Activated CD4-positive, alpha-beta T cell treated with anti-CD3 and anti-CD28 coated beads, Interleukin-2, amount 10 ng/mL, durations not matched to agents 7 days and 5 days (primary cell): ENCODE measurements at regions not wholly inside any gene's neighbourhood (a gene's known extent, or its start where the extent isn't known, plus 50 kb on each side); places are given as distances from the start of the nearest gene placed in this dataset.
"Not testable (repeated sequence)": the region's sequence is repeated elsewhere in the genome, so short reads cannot be mapped to it uniquely, and the experiment has no call there.

Experiments
- CTCF ChIA-PET: fragments of 350-600 bp; sonication (Branson Sonifier 250); formaldehyde crosslinking; loops from one replicate; lab custom pipeline; 2021; ENCODE audit warnings: antibody characterized with exemption; lab: Charles Lee
- POLR2A ChIA-PET: fragments of 350-600 bp; sonication (Branson Sonifier 250); formaldehyde crosslinking; loops from one replicate; lab custom pipeline; 2021; ENCODE audit warnings: antibody characterized with exemption; lab: Charles Lee
- DNase-seq: peaks from one replicate; pipeline ENCODE4 v3.0.0-alpha.2; 2020
- H3K27ac Mint-ChIP-seq: one replicate; pipeline ENCODE4 v1.8.0; 2021; ENCODE audit warnings: mild to moderate bottlenecking, moderate library complexity, mixed read lengths
- H3K27me3 Mint-ChIP-seq: one replicate; pipeline ENCODE4 v1.8.0; 2021; ENCODE audit warnings: mixed read lengths
- H3K36me3 Mint-ChIP-seq: one replicate; pipeline ENCODE4 v1.8.0; 2021; ENCODE audit warnings: low read depth, mixed read lengths
- H3K4me1 Mint-ChIP-seq: one replicate; pipeline ENCODE4 v1.8.0; 2021; ENCODE audit warnings: mixed read lengths
- H3K4me3 Mint-ChIP-seq: one replicate; pipeline ENCODE4 v1.8.0; 2021; ENCODE audit warnings: mild to moderate bottlenecking, moderate library complexity, mixed read lengths
- H3K9me3 Mint-ChIP-seq: one replicate; pipeline ENCODE4 v1.8.0; 2021; ENCODE audit warnings: mixed read lengths

GRCh38 chr6:85298553-85298952 is 151.3 kb upstream of the NT5E start:
- H3K27me3 Mint-ChIP-seq = peaks cover 5% of the 10 kb centered on the region
- DNase-seq = no peak
- no peak overlapping the region for H3K27ac Mint-ChIP-seq
- H3K36me3 Mint-ChIP-seq = no peaks in the 10 kb centered on the region
- ChIA-PET CTCF (no interaction called here), POLR2A (no interaction called here)
- H3K9me3 Mint-ChIP-seq = no peaks in the 10 kb centered on the region
- H3K4me3 Mint-ChIP-seq = no peak overlapping the region
- H3K4me1 Mint-ChIP-seq = no peaks in the 10 kb centered on the region

- ChIA-PET POLR2A (no interaction called here), CTCF (interaction anchor here (0.7 kb wide), 1 partner anchor 17 kb away, joined by 3 read pairs; no protein-coding TSS in a partner anchor)
- H3K36me3 Mint-ChIP-seq = no peaks in the 10 kb centered on the region
- DNase-seq = no peak
- no peak overlapping the region for H3K27ac Mint-ChIP-seq
- H3K27me3 Mint-ChIP-seq = peaks cover 5% of the 10 kb centered on the region
- H3K4me1 Mint-ChIP-seq = no peaks in the 10 kb centered on the region
- H3K9me3 Mint-ChIP-seq = peaks cover 2% of the 10 kb centered on the region
- no peak overlapping the region for H3K4me3 Mint-ChIP-seq
Observed at GRCh38 chr6:85291326-85291725, 158.6 kb upstream of the NT5E start.

DNA sequence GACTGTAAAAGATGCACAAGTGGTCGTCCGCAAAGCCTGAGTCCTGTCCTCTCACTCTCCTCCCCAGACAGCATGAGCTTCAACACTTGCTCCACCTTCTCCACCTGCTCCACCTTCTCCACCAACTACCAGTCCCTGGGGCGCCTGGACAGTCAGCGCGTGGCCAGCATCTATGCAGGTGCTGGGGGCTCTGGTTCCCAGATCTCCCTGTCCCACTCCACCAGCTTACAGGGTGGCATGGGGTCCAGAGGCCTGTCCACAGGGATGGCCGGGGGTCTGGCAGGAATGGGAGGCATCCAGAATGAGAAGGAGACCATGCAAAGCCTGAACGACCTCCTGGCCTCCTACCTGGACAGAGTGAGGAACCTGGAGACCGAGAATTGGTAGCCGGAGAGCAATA is 162.2 kb upstream of the NT5E start:
- Mint-ChIP-seq H3K27ac (no peak overlapping the region), H3K27me3 (no peaks in the 10 kb centered on the region), H3K9me3 (peaks cover 2% of the 10 kb centered on the region), H3K36me3 (no peaks in the 10 kb centered on the region), H3K4me3 (no peak overlapping the region), H3K4me1 (no peaks in the 10 kb centered on the region)
- no peak for DNase-seq
- CTCF ChIA-PET = no interaction called here
- POLR2A ChIA-PET = no interaction called here

- no peaks in the 10 kb centered on the region for H3K4me1 Mint-ChIP-seq
- ChIA-PET POLR2A (no interaction called here), CTCF (no interaction called here)
- no peak overlapping the region for H3K4me3 Mint-ChIP-seq
- H3K27ac Mint-ChIP-seq = no peak overlapping the region
- no peaks in the 10 kb centered on the region for H3K27me3 Mint-ChIP-seq
- no peaks in the 10 kb centered on the region for H3K36me3 Mint-ChIP-seq
- DNase-seq = no peak
- peaks cover 2% of the 10 kb centered on the region for H3K9me3 Mint-ChIP-seq
Observed at GRCh38 chr6:85287158-85287557, 162.7 kb upstream of the NT5E start.

DNA sequence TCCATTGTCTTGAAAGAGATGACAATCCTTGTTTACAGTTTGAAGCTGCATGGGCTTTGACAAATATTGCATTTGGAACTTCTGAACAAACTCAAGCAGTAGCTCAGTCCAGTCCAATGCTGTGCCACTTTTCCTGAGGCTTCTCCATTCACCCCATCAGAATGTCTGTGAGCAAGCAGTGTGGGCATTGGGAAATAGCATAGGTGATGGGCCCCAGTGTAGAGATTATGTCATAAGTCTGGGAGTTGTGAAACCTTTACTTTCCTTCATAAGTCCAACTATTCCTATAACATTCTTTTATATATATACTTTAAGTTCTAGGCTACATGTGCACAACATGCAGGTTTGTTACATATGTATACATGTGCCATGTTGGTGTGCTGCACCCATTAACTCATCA is 163.4 kb upstream of the NT5E start:
- H3K27ac Mint-ChIP-seq, H3K4me3 Mint-ChIP-seq, H3K9me3 Mint-ChIP-seq, H3K27me3 Mint-ChIP-seq, DNase-seq, H3K36me3 Mint-ChIP-seq, POLR2A ChIA-PET, H3K4me1 Mint-ChIP-seq, CTCF ChIA-PET: not testable (repeated sequence)

GRCh38 chr6:85285934-85286333 is 163.9 kb upstream of the NT5E start:
- DNase-seq = no peak
- Mint-ChIP-seq H3K27me3 (no peaks in the 10 kb centered on the region), H3K4me1 (no peaks in the 10 kb centered on the region), H3K27ac (no peak overlapping the region), H3K36me3 (no peaks in the 10 kb centered on the region), H3K9me3 (peaks cover 2% of the 10 kb centered on the region), H3K4me3 (no peak overlapping the region)
- ChIA-PET CTCF (no interaction called here), POLR2A (no interaction called here)

DNA sequence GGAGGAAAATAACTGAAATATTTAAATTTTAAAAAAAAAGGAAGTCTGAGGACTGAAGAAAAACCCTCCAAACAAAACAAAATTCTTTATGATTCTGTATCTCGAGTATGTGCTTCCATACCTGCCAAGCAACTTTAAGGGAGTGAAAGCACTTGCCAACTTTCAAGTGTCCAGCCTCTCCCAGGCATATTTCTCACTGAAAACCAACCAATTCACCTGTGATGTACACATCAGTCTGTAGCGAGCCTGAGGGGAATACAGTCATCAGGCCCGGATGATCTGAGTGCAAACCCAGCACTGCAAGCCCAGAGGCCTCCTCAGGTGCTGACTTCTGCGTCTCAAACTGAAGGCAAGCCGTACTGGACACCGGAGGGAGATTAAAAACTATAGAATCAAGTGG is 164.8 kb upstream of the NT5E start:
- H3K4me3 Mint-ChIP-seq = no peak overlapping the region
- POLR2A ChIA-PET = no interaction called here
- DNase-seq = no peak
- no peak overlapping the region for H3K27ac Mint-ChIP-seq
- CTCF ChIA-PET = no interaction called here
- no peaks in the 10 kb centered on the region for H3K9me3 Mint-ChIP-seq
- no peaks in the 10 kb centered on the region for H3K27me3 Mint-ChIP-seq
- no peaks in the 10 kb centered on the region for H3K4me1 Mint-ChIP-seq
- no peaks in the 10 kb centered on the region for H3K36me3 Mint-ChIP-seq

DNA sequence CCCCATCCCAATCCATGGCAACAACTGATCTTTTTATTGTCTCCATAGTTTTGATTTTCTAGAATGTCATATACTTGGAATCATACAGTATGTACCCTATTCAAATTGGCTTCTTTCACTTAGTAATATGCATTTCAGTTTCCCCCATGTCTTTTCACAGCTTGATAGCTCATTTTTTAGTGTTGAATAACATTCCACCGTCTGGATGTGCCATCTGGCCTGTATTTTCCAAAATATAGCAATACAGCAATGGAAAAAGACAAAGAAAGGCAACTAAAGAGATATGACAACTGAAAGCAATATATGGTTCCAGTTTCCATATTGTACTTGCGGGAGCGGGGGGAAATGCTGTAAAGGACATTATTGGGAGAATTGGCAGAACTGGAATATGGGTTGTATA is 166.4 kb upstream of the NT5E start:
- Mint-ChIP-seq H3K27me3 (no peaks in the 10 kb centered on the region), H3K4me1 (no peaks in the 10 kb centered on the region), H3K27ac (no peak overlapping the region), H3K4me3 (no peak overlapping the region), H3K9me3 (no peaks in the 10 kb centered on the region), H3K36me3 (no peaks in the 10 kb centered on the region)
- CTCF ChIA-PET = no interaction called here
- POLR2A ChIA-PET = no interaction called here
- no peak for DNase-seq

DNA sequence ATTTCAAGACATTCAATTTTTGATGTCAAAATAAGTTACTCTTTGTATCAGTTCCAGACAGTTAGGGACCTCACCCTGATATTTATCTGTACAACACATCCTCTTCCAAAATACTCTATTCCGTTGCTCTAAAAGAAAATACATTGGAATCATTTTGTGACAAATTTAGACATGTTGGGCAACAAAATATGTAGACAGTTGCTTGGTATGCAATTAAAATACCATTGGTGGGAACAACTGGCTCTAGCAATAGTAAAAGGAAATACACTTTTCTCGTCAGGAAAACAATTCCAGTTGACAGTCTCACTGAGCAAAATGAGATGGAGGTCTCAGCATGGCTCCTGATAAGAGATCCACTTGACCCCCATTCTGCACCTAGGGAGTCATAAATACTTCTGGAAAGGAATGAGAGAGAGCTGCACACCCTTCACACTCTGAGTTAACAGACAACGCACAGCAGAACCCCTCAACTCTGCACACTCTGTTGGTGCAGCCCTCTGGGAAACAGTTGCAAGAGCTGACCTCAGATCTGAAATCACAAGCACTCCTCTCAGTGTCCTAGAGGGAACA is 171.3 kb upstream of the NT5E start:
- no peak overlapping the region for H3K4me3 Mint-ChIP-seq

GRCh38 chr6:85276026-85276425 is 173.9 kb upstream of the NT5E start:
- DNase-seq, H3K27me3 Mint-ChIP-seq, H3K27ac Mint-ChIP-seq, CTCF ChIA-PET, H3K4me1 Mint-ChIP-seq, H3K9me3 Mint-ChIP-seq, POLR2A ChIA-PET, H3K4me3 Mint-ChIP-seq, H3K36me3 Mint-ChIP-seq: not testable (repeated sequence)

More for the DNA sequence above, 171.3 kb upstream of the NT5E start:
- Mint-ChIP-seq H3K27me3 (no peaks in the 10 kb centered on the region), H3K9me3 (peaks cover 2% of the 10 kb centered on the region), H3K27ac (no peak overlapping the region), H3K36me3 (no peaks in the 10 kb centered on the region), H3K4me1 (no peaks in the 10 kb centered on the region)
- CTCF ChIA-PET = no interaction called here
- POLR2A ChIA-PET = no interaction called here
- DNase-seq = no peak

DNA sequence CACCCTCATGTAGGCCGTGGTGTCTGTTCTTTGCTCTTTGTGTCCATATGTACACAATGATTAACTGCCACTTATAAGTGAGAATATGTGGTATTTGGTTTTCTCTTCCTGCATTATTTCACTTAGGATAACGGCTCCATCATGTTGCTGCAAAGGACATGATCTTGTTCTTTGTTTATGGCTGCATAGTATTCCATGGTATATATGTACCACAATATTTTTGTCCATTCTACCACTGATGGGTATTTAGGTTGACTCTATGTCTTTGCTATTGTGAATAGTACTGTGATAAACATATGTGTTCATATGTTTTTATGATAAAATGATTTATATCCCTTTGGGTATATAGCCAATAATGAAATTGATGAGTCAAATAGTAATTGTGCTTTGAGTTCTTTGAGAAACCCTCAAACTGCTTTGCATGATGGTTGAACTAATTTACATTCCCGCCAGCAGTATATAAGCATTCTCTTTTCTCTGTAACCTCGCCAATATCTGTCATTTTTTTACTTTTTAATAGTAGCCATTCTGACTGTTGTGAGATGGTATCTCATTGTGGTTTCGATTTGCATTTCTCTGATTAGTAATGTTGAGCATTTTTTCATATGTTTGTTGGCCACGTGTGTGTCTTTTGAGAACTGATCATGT is 174.4 kb upstream of the NT5E start:
- Mint-ChIP-seq H3K9me3 (peaks cover 2% of the 10 kb centered on the region), H3K27me3 (no peaks in the 10 kb centered on the region), H3K36me3 (no peaks in the 10 kb centered on the region), H3K27ac (no peak overlapping the region), H3K4me3 (no peak overlapping the region), H3K4me1 (no peaks in the 10 kb centered on the region)
- no peak for DNase-seq
- ChIA-PET POLR2A (no interaction called here), CTCF (no interaction called here)

GRCh38 chr6:85273870-85274269 is 176.0 kb upstream of the NT5E start:
- Mint-ChIP-seq H3K4me1 (no peaks in the 10 kb centered on the region), H3K27ac (no peak overlapping the region), H3K27me3 (no peaks in the 10 kb centered on the region), H3K4me3 (no peak overlapping the region), H3K36me3 (no peaks in the 10 kb centered on the region), H3K9me3 (peaks cover 2% of the 10 kb centered on the region)
- CTCF ChIA-PET = interaction anchor here (0.6 kb wide), 1 partner anchor 18 kb away, joined by 3 read pairs; no protein-coding TSS in a partner anchor
- DNase-seq = no peak
- POLR2A ChIA-PET = no interaction called here

DNA sequence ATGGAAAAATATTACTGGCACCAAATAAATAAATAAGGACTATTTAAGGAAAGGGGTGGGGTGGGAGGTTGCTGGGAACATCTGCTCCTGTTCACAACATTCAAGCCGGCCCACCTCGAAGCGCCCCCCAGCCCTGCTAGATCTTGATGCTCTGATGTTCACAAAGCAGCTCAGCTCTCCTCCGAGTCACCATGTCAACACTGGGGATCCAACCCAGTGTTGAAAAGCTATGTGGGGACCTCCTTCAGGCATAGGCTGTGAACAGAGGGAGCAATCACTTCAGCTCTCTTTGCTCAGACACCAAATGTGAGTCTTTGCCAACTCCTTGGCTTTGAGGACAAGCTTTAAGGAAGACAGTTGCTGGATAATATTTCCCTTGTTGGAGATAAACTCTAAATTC is 176.8 kb upstream of the NT5E start:
- Mint-ChIP-seq H3K4me1 (no peaks in the 10 kb centered on the region), H3K27me3 (no peaks in the 10 kb centered on the region), H3K9me3 (peaks cover 2% of the 10 kb centered on the region), H3K36me3 (no peaks in the 10 kb centered on the region), H3K27ac (no peak overlapping the region), H3K4me3 (no peak overlapping the region)
- ChIA-PET POLR2A (no interaction called here), CTCF (interaction anchor here (0.6 kb wide), 1 partner anchor 21 kb away, joined by 3 read pairs; no protein-coding TSS in a partner anchor)
- no peak for DNase-seq

- H3K27me3 Mint-ChIP-seq = no peaks in the 10 kb centered on the region
- H3K27ac Mint-ChIP-seq = no peak overlapping the region
- ChIA-PET POLR2A (no interaction called here), CTCF (interaction anchor here (0.6 kb wide), 1 partner anchor 20 kb away, joined by 3 read pairs; no protein-coding TSS in a partner anchor)
- no peaks in the 10 kb centered on the region for H3K36me3 Mint-ChIP-seq
- H3K9me3 Mint-ChIP-seq = peaks cover 2% of the 10 kb centered on the region
- H3K4me3 Mint-ChIP-seq = no peak overlapping the region
- no peaks in the 10 kb centered on the region for H3K4me1 Mint-ChIP-seq
- DNase-seq = no peak
Observed at GRCh38 chr6:85272592-85272991, 177.3 kb upstream of the NT5E start.
